ENCODE measurements at regions not wholly inside any gene's neighbourhood (a gene's known extent, or its start where the extent isn't known, plus 50 kb on each side); places are given as distances from the start of the nearest gene placed in this dataset.

GRCh38 chr12:115749071-115749841 lies 528.2 kb downstream of the MED13L start:
- TF ChIP-seq POLR2AphosphoS5 (IDR thresholded peaks at IDR 0.05; ENCODE audit: insufficient read depth, low read depth, low read length) = no peak
- TF ChIP-seq CTCF (IDR thresholded peaks at IDR 0.05; ENCODE audit: extremely low read depth in 1 of 2, insufficient read depth in 1 of 2, low read depth in 1 of 2, low read length in 2 of 2) = no peak
- no peak for TF ChIP-seq POLR2A (IDR thresholded peaks at IDR 0.05; ENCODE audit: low read depth, low read length)
- no peak for TF ChIP-seq JUN (IDR thresholded peaks at IDR 0.05; ENCODE audit: borderline replicate concordance, insufficient read depth, insufficient read length, low read depth)
- no peak for TF ChIP-seq MYC (IDR thresholded peaks at IDR 0.05; ENCODE audit: low read depth, low read length)

All from endothelial cell of umbilical vein (primary cell).